ENCODE measurements at regions not wholly inside any gene's neighbourhood (a gene's known extent, or its start where the extent isn't known, plus 50 kb on each side); places are given as distances from the start of the nearest gene placed in this dataset.

DNA sequence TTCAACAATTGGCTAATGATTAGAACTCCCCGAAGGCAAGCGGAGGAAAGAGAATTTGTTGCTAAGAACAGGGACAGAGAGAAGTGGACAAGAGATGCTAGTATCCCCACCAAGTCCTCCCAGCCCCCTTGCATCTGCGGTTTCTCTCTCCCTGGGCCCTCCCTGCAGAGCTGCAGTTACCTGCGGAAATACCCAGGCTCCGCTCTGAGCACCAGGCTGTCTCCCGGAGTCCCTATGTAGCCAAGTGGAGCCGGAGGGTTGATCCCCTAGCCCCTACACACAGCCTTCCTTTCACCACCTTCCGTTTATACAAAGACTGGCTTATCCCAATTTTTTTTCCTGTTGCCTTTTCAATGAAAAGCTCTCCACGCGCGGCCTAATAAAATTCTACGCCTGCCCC is 834.4 kb downstream of the KCNJ2 start:
- no peak overlapping the region for H3K4me3 ChIP-seq (ENCODE audit: insufficient read depth, low read length, poor library complexity, severe bottlenecking)
- no peaks in the 10 kb centered on the region for H3K79me2 ChIP-seq (ENCODE audit: insufficient read depth, low read length)
- no peaks in the 10 kb centered on the region for H3K36me3 ChIP-seq (ENCODE audit: low read length)
- H2AFZ ChIP-seq (ENCODE audit: low read depth, low read length, severe bottlenecking), result no peak overlapping the region
- no peaks in the 10 kb centered on the region for H3K9me3 ChIP-seq (ENCODE audit: insufficient read depth, low read length)
- H3K27me3 ChIP-seq (ENCODE audit: low read length), result no peaks in the 10 kb centered on the region
- H3K4me2 ChIP-seq (ENCODE audit: low read depth, low read length, poor library complexity, severe bottlenecking), result no peak overlapping the region
- H3K27ac ChIP-seq (ENCODE audit: low read depth, low read length), result no peak overlapping the region
- no peaks in the 10 kb centered on the region for H3K9me2 ChIP-seq (replicated peaks; ENCODE audit: insufficient read depth, low read length)
- H3K9ac ChIP-seq (ENCODE audit: low read length), result no peak overlapping the region
- H4K20me1 ChIP-seq (ENCODE audit: low read depth, low read length), result no peaks in the 10 kb centered on the region
- no peaks in the 10 kb centered on the region for H3F3A ChIP-seq (ENCODE audit: insufficient read depth)
- TF ChIP-seq EZH2phosphoT487 (conservative IDR thresholded peaks at IDR 0.05; ENCODE audit: low read length), result no peak
- TF ChIP-seq, protein P1, sequence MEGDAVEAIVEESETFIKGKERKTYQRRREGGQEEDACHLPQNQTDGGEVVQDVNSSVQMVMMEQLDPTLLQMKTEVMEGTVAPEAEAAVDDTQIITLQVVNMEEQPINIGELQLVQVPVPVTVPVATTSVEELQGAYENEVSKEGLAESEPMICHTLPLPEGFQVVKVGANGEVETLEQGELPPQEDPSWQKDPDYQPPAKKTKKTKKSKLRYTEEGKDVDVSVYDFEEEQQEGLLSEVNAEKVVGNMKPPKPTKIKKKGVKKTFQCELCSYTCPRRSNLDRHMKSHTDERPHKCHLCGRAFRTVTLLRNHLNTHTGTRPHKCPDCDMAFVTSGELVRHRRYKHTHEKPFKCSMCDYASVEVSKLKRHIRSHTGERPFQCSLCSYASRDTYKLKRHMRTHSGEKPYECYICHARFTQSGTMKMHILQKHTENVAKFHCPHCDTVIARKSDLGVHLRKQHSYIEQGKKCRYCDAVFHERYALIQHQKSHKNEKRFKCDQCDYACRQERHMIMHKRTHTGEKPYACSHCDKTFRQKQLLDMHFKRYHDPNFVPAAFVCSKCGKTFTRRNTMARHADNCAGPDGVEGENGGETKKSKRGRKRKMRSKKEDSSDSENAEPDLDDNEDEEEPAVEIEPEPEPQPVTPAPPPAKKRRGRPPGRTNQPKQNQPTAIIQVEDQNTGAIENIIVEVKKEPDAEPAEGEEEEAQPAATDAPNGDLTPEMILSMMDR (IDR thresholded peaks at IDR 0.05; ENCODE audit: insufficient read depth, low read length, poor library complexity, severe bottlenecking), result no peak

DNA sequence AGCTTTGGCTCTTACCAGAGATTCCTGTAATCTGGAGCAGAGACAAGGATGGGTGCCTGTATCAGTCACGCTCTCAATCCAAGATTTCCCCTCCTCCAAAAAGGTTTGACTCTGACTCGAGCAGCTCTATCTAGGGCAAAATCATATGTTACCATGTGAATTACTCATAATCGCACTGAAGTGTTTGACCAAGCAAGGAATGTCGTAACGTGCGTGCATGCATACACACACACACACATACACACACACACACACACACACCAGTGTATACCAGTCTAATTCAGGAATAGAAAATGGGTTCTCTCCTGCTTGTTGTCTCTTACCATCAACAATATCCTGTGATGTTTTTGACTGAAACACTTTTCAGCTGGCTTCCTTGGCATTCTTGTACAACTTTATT is 835.1 kb downstream of the KCNJ2 start:
- Histone ChIP-seq H3K4me3 (ENCODE audit: insufficient read depth, low read length, poor library complexity, severe bottlenecking) (no peak overlapping the region), H2AFZ (ENCODE audit: low read depth, low read length, severe bottlenecking) (no peak overlapping the region), H3K9me2 (replicated peaks; ENCODE audit: insufficient read depth, low read length) (no peaks in the 10 kb centered on the region), H3K27me3 (ENCODE audit: low read length) (no peaks in the 10 kb centered on the region), H3K27ac (ENCODE audit: low read depth, low read length) (no peak overlapping the region), H3F3A (ENCODE audit: insufficient read depth) (no peaks in the 10 kb centered on the region), H3K4me2 (ENCODE audit: low read depth, low read length, poor library complexity, severe bottlenecking) (no peak overlapping the region), H3K36me3 (ENCODE audit: low read length) (no peaks in the 10 kb centered on the region), H3K9me3 (ENCODE audit: insufficient read depth, low read length) (no peaks in the 10 kb centered on the region), H3K79me2 (ENCODE audit: insufficient read depth, low read length) (no peaks in the 10 kb centered on the region), H4K20me1 (ENCODE audit: low read depth, low read length) (no peaks in the 10 kb centered on the region), H3K9ac (ENCODE audit: low read length) (no peak overlapping the region)
- TF ChIP-seq EZH2phosphoT487 (conservative IDR thresholded peaks at IDR 0.05; ENCODE audit: low read length), result no peak
- TF ChIP-seq, protein P1 (IDR thresholded peaks at IDR 0.05; ENCODE audit: insufficient read depth, low read length, poor library complexity, severe bottlenecking), result no peak

DNA sequence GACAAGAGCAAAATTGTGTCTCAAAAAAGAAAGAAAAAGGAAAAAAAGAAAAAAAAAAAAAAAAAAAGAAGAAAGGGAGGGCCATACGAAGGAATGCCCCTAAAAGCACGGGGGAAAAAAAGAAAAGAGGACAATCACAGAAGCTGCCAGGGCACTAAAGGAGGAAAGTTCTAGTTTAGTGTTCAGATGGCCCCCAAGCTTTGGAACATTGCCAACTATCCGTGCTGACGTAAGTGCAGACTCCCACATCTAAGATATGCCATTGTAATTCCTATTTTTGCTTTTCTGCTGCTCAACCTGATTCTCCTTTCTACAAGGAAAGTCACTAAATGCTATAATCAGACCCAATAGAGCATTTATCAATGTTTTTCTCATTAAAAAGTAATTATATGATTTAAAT is 842.1 kb downstream of the KCNJ2 start:
- Histone ChIP-seq H2AFZ (ENCODE audit: low read depth, low read length, severe bottlenecking) (no peak overlapping the region), H3K36me3 (ENCODE audit: low read length) (no peaks in the 10 kb centered on the region), H3K4me3 (ENCODE audit: insufficient read depth, low read length, poor library complexity, severe bottlenecking) (no peak overlapping the region), H3F3A (ENCODE audit: insufficient read depth) (no peaks in the 10 kb centered on the region), H3K9me2 (replicated peaks; ENCODE audit: insufficient read depth, low read length) (no peaks in the 10 kb centered on the region), H4K20me1 (ENCODE audit: low read depth, low read length) (no peaks in the 10 kb centered on the region), H3K9me3 (ENCODE audit: insufficient read depth, low read length) (no peaks in the 10 kb centered on the region), H3K79me2 (ENCODE audit: insufficient read depth, low read length) (no peaks in the 10 kb centered on the region), H3K4me2 (ENCODE audit: low read depth, low read length, poor library complexity, severe bottlenecking) (no peak overlapping the region), H3K27ac (ENCODE audit: low read depth, low read length) (no peak overlapping the region), H3K9ac (ENCODE audit: low read length) (no peak overlapping the region), H3K27me3 (ENCODE audit: low read length) (no peaks in the 10 kb centered on the region)
- TF ChIP-seq, protein P1 (IDR thresholded peaks at IDR 0.05; ENCODE audit: insufficient read depth, low read length, poor library complexity, severe bottlenecking), result no peak
- TF ChIP-seq EZH2phosphoT487 (conservative IDR thresholded peaks at IDR 0.05; ENCODE audit: low read length), result no peak
